ENCODE measurements at regions not wholly inside any gene's neighbourhood (a gene's known extent, or its start where the extent isn't known, plus 50 kb on each side); places are given as distances from the start of the nearest gene placed in this dataset.

GRCh38 chr12:76238688-76239087, 109.5 kb downstream of the BBS10 start:
- TF ChIP-seq MAX (IDR thresholded peaks at IDR 0.05), result no peak
- no peak for TF ChIP-seq TCF12 (IDR thresholded peaks at IDR 0.05; ENCODE audit: low read depth)
- no peak for TF ChIP-seq TEAD4 (IDR thresholded peaks at IDR 0.05)
- no peak for TF ChIP-seq CEBPB (IDR thresholded peaks at IDR 0.05)
- TF ChIP-seq YY1 (IDR thresholded peaks at IDR 0.05; ENCODE audit: low read depth), result no peak
- no peak for TF ChIP-seq TAF1 (IDR thresholded peaks at IDR 0.05; ENCODE audit: low read depth)
- no peak for TF ChIP-seq EP300 (IDR thresholded peaks at IDR 0.05; ENCODE audit: borderline replicate concordance)
- TF ChIP-seq REST (IDR thresholded peaks at IDR 0.05; ENCODE audit: low read depth), result no peak
